GM12892 (cell line): ENCODE measurements at regions not wholly inside any gene's neighbourhood (a gene's known extent, or its start where the extent isn't known, plus 50 kb on each side); places are given as distances from the start of the nearest gene placed in this dataset.

Experiments
- POLR2A ChIP-seq: IDR thresholded peaks from 2 replicates; pipeline ENCODE4 v1.6.1; 2011; ENCODE audit warnings: low read depth, low read length, control low read depth
- POLR2AphosphoS5 ChIP-seq: IDR thresholded peaks from 2 replicates; pipeline ENCODE4 v1.6.1; 2011; ENCODE audit warnings: low read depth, low read length, control low read depth
- TAF1 ChIP-seq: IDR thresholded peaks from 2 replicates; pipeline ENCODE4 v1.6.1; 2011; ENCODE audit warnings: low read depth, mild to moderate bottlenecking, control low read depth, low read length, borderline replicate concordance

- TF ChIP-seq POLR2A (no peak), TAF1 (no peak), POLR2AphosphoS5 (no peak)
These were observed 163.4 kb downstream of the FGF18 start for GRCh38 chr5:171582849-171583248.
